ENCODE measurements at regions not wholly inside any gene's neighbourhood (a gene's known extent, or its start where the extent isn't known, plus 50 kb on each side); places are given as distances from the start of the nearest gene placed in this dataset.
A peak's percentile ranks its signal among the peaks of the same experiment; 100 is the strongest.

DNA sequence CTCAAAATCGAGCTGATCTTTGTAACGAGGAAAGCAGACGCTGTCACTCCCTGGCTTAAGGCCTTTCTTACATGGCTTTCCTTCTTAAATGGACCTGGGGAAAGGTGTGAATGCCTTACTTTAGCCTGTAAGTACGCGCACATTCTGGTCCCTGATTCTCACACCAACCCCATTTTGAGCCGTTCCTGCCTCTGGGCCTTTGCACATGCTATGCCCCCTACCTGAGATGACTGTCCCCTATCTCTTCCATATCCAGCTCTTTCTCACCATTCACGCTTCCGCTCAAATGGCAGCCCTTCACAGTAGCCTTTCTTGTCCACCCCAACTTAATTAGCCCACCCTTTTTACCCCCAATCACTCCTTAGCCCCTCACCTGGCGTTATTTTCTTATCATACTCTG is 496.7 kb downstream of the SHQ1 start:
- ATAC-seq (ENCODE audit: insufficient read depth, low FRiP score): no peak
- H3K9me3 ChIP-seq (ENCODE audit: control insufficient read depth in 4 of 4, insufficient read depth in 3 of 4, low read length in 3 of 4): no peaks in the 10 kb centered on the region
- H3K4me1 ChIP-seq (ENCODE audit: control insufficient read depth in 5 of 5, insufficient read depth in 5 of 5, low read length in 5 of 5): peaks cover 0 to 6% (median 0%) of the 10 kb centered on the region in 5 donors
- H3K9ac ChIP-seq (ENCODE audit: insufficient read depth in 1 of 2, low read length in 2 of 2): no peak overlapping the region
- no peaks in the 10 kb centered on the region for H3K36me3 ChIP-seq (ENCODE audit: control insufficient read depth in 4 of 4, insufficient read depth in 4 of 4, low read length in 4 of 4)
- H3K27me3 ChIP-seq (ENCODE audit: control insufficient read depth in 3 of 3, insufficient read depth in 3 of 3, low read length in 2 of 3): no peaks in the 10 kb centered on the region
- WGBS, 2 donors: 87 to 93% methylated on average over 9 of the region's 9 CpGs
- TF ChIP-seq, protein P1, sequence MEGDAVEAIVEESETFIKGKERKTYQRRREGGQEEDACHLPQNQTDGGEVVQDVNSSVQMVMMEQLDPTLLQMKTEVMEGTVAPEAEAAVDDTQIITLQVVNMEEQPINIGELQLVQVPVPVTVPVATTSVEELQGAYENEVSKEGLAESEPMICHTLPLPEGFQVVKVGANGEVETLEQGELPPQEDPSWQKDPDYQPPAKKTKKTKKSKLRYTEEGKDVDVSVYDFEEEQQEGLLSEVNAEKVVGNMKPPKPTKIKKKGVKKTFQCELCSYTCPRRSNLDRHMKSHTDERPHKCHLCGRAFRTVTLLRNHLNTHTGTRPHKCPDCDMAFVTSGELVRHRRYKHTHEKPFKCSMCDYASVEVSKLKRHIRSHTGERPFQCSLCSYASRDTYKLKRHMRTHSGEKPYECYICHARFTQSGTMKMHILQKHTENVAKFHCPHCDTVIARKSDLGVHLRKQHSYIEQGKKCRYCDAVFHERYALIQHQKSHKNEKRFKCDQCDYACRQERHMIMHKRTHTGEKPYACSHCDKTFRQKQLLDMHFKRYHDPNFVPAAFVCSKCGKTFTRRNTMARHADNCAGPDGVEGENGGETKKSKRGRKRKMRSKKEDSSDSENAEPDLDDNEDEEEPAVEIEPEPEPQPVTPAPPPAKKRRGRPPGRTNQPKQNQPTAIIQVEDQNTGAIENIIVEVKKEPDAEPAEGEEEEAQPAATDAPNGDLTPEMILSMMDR (IDR thresholded peaks at IDR 0.05; ENCODE audit: control extremely low read depth, extremely low read depth): no peak
- H3K27ac ChIP-seq (ENCODE audit: low read depth in 1 of 2, low read length in 1 of 2): no peak overlapping the region
- no peak overlapping the region for H3K4me3 ChIP-seq
- DNase-seq: no peak

DNA sequence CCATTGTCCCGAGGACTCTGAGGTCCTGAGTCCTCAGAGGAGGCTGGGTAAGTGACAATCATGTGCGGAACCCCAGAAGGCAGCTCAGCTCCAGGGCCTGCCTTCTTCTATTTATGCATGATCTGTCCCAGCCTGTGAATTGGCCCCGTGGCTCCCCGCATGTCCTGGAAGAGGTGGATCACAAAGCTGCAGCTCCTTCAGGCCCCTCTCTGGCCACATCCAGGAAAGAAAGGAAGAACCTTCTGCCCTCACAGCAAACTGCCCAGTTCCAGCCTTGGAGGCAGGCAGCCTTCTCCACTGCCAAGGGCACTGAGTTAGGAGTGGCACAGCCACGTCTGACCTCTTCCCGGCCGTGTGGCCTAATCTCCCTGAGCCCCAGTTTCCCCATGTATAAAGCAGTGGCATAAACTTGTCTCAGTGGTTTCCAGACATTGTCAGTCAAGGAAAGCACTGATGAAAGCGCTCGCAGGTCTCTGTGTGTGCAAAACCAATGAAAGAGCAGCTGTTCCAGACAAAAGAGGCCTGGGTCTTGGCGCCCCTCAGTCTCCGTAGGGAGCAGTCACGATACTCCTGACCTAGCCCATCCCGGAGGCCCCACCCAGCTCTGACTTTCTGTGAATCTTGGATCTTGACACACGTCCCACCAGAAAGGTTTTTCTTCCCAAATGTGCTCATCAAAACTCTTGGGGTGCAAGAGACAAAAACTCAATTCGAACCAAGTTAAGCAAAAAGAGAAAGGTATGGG is 497.3 kb downstream of the SHQ1 start:
- H3K27ac ChIP-seq (ENCODE audit: low read depth in 1 of 2, low read length in 1 of 2): no peak overlapping the region
- no peaks in the 10 kb centered on the region for H3K36me3 ChIP-seq (ENCODE audit: control insufficient read depth in 4 of 4, insufficient read depth in 4 of 4, low read length in 4 of 4)
- ATAC-seq (ENCODE audit: insufficient read depth, low FRiP score): no peak
- TF ChIP-seq, protein P1 (IDR thresholded peaks at IDR 0.05; ENCODE audit: control extremely low read depth, extremely low read depth): no peak
- no peak overlapping the region for H3K4me3 ChIP-seq
- no peaks in the 10 kb centered on the region for H3K9me3 ChIP-seq (ENCODE audit: control insufficient read depth in 4 of 4, insufficient read depth in 3 of 4, low read length in 3 of 4)
- H3K9ac ChIP-seq (ENCODE audit: insufficient read depth in 1 of 2, low read length in 2 of 2): no peak overlapping the region
- no peak for DNase-seq
- peaks cover 0 to 8% (median 0%) of the 10 kb centered on the region in 5 donors for H3K4me1 ChIP-seq (ENCODE audit: control insufficient read depth in 5 of 5, insufficient read depth in 5 of 5, low read length in 5 of 5)
- WGBS, 2 donors: 87 to 88% methylated on average over 15 of the region's 15 CpGs
- no peaks in the 10 kb centered on the region for H3K27me3 ChIP-seq (ENCODE audit: control insufficient read depth in 3 of 3, insufficient read depth in 3 of 3, low read length in 2 of 3)

DNA sequence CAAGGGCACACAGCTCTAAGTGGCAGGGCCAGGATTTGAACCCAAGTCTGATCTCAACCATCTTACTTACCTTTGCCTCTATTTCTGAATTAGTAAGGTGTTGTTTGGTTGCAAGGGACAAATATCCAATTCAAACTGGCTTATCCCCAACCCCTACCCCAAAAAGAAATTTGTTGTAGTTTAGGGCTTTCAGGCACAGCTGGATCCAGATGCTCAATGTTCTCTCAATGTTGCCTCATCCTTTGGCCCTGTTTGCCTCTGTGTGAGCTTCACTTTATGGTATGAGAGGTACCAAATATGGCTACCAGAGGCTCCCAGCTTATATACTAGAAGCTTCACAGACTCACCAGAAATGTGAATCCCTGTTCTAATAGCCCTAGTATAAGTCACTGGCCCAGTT is 499.9 kb downstream of the SHQ1 start:
- TF ChIP-seq, protein P1 (IDR thresholded peaks at IDR 0.05; ENCODE audit: control extremely low read depth, extremely low read depth): no peak
- ATAC-seq (ENCODE audit: insufficient read depth, low FRiP score) (no peak), DNase-seq (no peak)
- H3K27me3 ChIP-seq (ENCODE audit: control insufficient read depth in 3 of 3, insufficient read depth in 3 of 3, low read length in 2 of 3): no peaks in the 10 kb centered on the region
- H3K4me3 ChIP-seq: no peak overlapping the region
- H3K9ac ChIP-seq (ENCODE audit: insufficient read depth in 1 of 2, low read length in 2 of 2): no peak overlapping the region
- H3K4me1 ChIP-seq (ENCODE audit: control insufficient read depth in 5 of 5, insufficient read depth in 5 of 5, low read length in 5 of 5): peaks cover 0 to 8% (median 0%) of the 10 kb centered on the region in 5 donors
- no peaks in the 10 kb centered on the region for H3K36me3 ChIP-seq (ENCODE audit: control insufficient read depth in 4 of 4, insufficient read depth in 4 of 4, low read length in 4 of 4)
- peak overlapping the region in 1 of 2 donors; percentile 79 for H3K27ac ChIP-seq (ENCODE audit: low read depth in 1 of 2, low read length in 1 of 2)
- H3K9me3 ChIP-seq (ENCODE audit: control insufficient read depth in 4 of 4, insufficient read depth in 3 of 4, low read length in 3 of 4): no peaks in the 10 kb centered on the region
